ENCODE measurements at regions not wholly inside any gene's neighbourhood (a gene's known extent, or its start where the extent isn't known, plus 50 kb on each side); places are given as distances from the start of the nearest gene placed in this dataset.
"Not testable (repeated sequence)": the region's sequence is repeated elsewhere in the genome, so short reads cannot be mapped to it uniquely, and the experiment has no call there.

DNA sequence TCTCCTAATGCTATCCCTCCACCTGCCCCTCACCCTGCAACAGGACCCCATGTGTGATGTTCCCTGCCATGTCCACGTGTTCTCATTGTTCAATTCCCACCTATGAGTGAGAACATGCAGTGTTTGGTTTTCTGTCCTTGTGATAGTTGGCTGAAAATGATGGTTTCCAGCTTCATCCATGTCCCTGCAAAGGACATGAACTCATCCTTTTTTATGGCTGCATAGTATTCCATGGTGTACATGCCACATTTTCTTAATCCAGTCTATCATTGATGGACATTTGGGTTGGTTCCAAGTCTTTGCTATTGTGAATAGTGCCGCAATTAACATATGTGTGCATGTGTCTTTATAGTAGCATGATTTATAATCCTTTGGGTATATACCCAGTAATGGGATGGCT, 62.3 kb upstream of the EDEM3 start:
- TF ChIP-seq POLR2A (IDR thresholded peaks at IDR 0.05; ENCODE audit: insufficient read depth in 1 of 2, low read depth in 2 of 2, low read length in 2 of 2); PRDM15 (CRISPR knock-in tag; IDR thresholded peaks at IDR 0.05); SATB2 (CRISPR knock-in tag; IDR thresholded peaks at IDR 0.05): not testable (repeated sequence)
